ENCODE measurements at regions not wholly inside any gene's neighbourhood (a gene's known extent, or its start where the extent isn't known, plus 50 kb on each side); places are given as distances from the start of the nearest gene placed in this dataset.
"Not testable (repeated sequence)": the region's sequence is repeated elsewhere in the genome, so short reads cannot be mapped to it uniquely, and the experiment has no call there.

DNA sequence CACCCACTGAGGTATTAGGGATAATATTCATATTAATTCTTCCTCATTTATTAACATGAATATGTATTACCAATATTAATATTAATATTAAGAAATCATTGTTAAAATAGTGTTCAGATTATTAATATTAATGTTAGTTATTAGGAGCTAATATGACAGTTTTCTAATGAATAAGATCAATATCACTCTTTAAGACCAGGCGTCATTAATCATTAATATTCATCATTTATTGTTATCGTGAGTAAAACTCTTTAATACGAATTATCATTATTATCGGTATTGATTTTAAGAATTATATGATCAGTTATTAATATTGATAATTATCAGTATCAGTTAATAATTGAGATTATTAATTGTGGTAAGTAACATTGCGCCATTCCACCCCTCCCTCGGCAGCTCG is 101.0 kb upstream of the HMX1 start:
- H3K27me3 ChIP-seq (replicated peaks; ENCODE audit: insufficient read depth); H3K27ac ChIP-seq; H3K4me3 ChIP-seq; H3K36me3 ChIP-seq; DNase-seq (ENCODE audit: low spot score); intact Hi-C loops (cut with DNase I); H3K9me3 ChIP-seq; H3K4me1 ChIP-seq (replicated peaks): not testable (repeated sequence)
- WGBS, result 88% methylated on average over 7 of the region's 7 CpGs

DNA sequence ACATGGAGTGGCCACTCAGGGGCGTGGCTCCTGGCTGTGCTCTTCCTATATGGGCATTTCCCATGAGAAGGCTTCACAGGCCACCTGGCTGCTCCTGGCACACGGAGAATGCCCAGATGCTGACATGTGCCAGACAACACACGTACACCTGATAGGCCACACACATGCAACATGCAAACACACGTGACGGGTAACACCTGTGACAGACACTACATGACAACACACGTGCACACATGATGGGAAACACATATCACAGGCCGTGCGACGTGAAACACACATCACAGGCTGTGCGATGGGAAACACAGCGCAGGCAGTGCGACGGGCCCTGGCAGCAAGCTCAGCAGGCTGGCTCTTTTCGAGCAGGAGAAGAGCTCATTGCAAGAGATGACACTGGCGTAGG is 94.3 kb upstream of the HMX1 start:
- WGBS, result 90% methylated on average over 11 of the region's 15 CpGs
- H3K9me3 ChIP-seq; H3K27me3 ChIP-seq (replicated peaks; ENCODE audit: insufficient read depth); H3K4me3 ChIP-seq; H3K4me1 ChIP-seq (replicated peaks); intact Hi-C loops (cut with DNase I); H3K36me3 ChIP-seq; H3K27ac ChIP-seq; DNase-seq (ENCODE audit: low spot score): not testable (repeated sequence)

DNA sequence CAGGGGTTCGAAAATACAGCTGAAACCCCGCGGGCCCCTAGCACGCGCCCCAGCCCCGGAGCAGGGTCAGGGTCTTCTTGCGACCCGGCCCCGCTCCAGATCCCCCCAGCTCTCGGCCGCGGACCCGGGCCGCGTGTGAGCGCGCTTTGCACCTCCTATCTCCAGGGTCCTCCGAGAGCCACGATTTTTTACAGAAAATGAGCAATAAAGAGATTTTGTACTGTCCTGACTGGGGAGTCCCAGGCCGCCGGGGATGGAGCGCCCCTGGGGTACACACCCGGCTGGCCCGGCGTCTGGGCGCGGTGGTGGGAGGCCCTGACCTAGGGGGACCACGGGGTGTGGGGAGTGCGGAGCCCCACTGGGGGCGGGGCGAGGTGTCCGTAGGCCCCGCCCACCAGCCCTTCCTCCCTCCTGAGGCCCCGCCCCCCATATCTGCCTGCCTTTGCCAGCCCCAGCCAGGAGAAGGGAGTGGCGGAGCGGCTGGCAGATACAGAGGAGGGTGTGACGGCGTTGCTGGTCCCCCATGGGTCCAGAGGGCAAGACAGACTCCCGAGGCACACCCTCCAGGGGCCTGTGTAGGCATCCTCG is 92.7 kb upstream of the HMX1 start:
- H3K4me3 ChIP-seq, result peak overlapping the region in 1 of 2 donors; percentile 26
- H3K27ac ChIP-seq; H3K36me3 ChIP-seq; H3K27me3 ChIP-seq (replicated peaks; ENCODE audit: insufficient read depth); H3K4me1 ChIP-seq (replicated peaks); intact Hi-C loops (cut with DNase I); H3K9me3 ChIP-seq: not testable (repeated sequence)
- DNase-seq (ENCODE audit: low spot score), result peak; percentile 23
- 6% methylated on average over 33 of the region's 40 CpGs for WGBS

DNA sequence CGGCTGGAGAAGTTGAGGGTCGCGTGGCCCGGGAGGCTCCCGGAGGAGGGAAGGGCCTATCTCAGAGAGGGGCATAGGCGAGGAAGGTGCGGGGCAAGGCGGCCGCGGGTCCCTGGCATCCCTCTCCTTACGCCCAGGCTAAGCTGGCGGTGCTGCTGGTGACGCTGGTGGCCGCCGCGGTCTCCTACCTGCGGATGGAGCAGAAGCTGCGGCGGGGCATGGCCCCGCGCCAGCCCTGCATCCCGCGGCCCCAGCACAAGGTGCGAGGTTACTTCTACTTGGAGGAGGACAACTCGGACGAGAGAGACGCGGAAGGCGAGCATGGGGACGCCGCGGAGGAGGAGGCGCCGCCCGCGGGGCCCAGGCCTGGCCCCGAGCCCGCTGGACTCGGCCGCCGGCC is 91.9 kb upstream of the HMX1 start:
- 0% methylated on average over 25 of the region's 41 CpGs for WGBS
- H3K4me3 ChIP-seq, result peak overlapping the region in 1 of 2 donors; percentile 26

DNA sequence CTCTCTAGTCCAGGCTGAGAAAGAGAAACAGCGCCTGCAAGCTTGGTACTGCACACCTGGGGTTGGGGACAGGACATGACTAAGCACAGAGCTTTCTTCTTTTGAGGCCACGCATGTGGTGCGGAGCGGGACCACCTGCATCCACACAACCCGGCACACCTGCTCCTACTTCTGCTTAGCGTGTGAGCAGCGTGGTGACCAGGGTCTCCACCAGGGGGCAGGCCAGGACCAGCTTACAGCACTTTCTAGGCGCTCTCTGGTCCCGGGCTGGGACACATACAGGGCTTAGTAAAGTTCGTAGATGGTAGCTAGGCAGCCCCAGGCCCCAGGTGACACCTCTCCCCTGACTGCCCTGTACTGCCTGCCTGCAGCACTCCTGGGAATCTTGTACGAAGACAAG is 89.7 kb upstream of the HMX1 start:
- H3K27me3 ChIP-seq (replicated peaks; ENCODE audit: insufficient read depth); H3K9me3 ChIP-seq; H3K4me1 ChIP-seq (replicated peaks); H3K27ac ChIP-seq; intact Hi-C loops (cut with DNase I); H3K4me3 ChIP-seq; H3K36me3 ChIP-seq: not testable (repeated sequence)
- TF ChIP-seq, protein P1, sequence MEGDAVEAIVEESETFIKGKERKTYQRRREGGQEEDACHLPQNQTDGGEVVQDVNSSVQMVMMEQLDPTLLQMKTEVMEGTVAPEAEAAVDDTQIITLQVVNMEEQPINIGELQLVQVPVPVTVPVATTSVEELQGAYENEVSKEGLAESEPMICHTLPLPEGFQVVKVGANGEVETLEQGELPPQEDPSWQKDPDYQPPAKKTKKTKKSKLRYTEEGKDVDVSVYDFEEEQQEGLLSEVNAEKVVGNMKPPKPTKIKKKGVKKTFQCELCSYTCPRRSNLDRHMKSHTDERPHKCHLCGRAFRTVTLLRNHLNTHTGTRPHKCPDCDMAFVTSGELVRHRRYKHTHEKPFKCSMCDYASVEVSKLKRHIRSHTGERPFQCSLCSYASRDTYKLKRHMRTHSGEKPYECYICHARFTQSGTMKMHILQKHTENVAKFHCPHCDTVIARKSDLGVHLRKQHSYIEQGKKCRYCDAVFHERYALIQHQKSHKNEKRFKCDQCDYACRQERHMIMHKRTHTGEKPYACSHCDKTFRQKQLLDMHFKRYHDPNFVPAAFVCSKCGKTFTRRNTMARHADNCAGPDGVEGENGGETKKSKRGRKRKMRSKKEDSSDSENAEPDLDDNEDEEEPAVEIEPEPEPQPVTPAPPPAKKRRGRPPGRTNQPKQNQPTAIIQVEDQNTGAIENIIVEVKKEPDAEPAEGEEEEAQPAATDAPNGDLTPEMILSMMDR (IDR thresholded peaks at IDR 0.05), result peak in 3 of 4 experiments; percentile 40 to 66 (median 50)
- peak; percentile 69 for DNase-seq (ENCODE audit: low spot score)
- 17% methylated on average over 11 of the region's 11 CpGs for WGBS

More for the DNA sequence above, 91.9 kb upstream of the HMX1 start:
- H3K4me1 ChIP-seq (replicated peaks); H3K27ac ChIP-seq; DNase-seq (ENCODE audit: low spot score); H3K27me3 ChIP-seq (replicated peaks; ENCODE audit: insufficient read depth); intact Hi-C loops (cut with DNase I); H3K9me3 ChIP-seq; H3K36me3 ChIP-seq: not testable (repeated sequence)

DNA sequence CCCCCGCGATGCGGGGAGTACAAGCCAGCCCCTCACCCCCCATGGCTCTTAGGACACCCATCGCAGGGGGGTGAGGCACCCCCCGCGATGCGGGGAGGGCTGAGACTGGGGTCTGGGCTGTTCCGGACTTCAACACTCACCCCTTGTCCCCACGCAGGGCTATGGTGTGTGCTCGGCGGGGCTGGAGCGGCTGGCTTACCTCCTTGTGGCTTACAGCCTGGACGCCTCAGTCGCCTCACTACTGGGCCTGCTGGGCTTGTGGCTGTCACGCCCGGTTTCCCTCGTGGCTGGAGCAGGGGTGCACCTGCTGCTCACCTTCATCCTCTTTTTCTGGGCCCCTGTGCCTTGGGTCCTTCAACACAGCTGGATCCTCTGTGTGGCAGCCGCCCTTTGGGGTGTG is 87.8 kb upstream of the HMX1 start:
- not testable (repeated sequence) for H3K27ac ChIP-seq
- 73% methylated on average over 18 of the region's 18 CpGs for WGBS

DNA sequence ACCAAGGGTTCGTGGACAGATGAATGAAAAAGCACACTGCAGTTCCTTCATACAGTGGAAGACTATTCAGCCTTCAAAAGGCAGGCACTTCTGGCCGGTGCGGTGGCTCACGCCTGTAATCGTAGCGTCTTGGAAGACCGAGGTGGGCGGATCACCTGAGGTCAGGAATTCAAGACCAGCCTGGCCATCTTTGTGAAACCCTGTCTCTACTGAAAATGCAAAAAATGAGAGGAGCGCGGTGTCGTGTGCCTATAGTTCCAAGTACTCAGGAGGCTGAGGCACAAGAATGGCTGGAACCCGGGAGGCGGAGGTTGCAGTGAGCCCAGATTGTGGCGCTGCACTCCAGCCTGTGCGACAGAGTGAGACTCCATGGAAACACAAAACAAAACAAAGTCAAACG is 82.4 kb upstream of the HMX1 start:
- intact Hi-C loops (cut with DNase I); H3K9me3 ChIP-seq; DNase-seq (ENCODE audit: low spot score); H3K4me3 ChIP-seq; H3K36me3 ChIP-seq; H3K4me1 ChIP-seq (replicated peaks); H3K27me3 ChIP-seq (replicated peaks; ENCODE audit: insufficient read depth); H3K27ac ChIP-seq: not testable (repeated sequence)
- 88% methylated on average over 16 of the region's 16 CpGs for WGBS

More for the DNA sequence above, 87.8 kb upstream of the HMX1 start:
- DNase-seq (ENCODE audit: low spot score); H3K4me1 ChIP-seq (replicated peaks); H3K4me3 ChIP-seq; H3K27me3 ChIP-seq (replicated peaks; ENCODE audit: insufficient read depth); intact Hi-C loops (cut with DNase I); H3K36me3 ChIP-seq; H3K9me3 ChIP-seq: not testable (repeated sequence)

DNA sequence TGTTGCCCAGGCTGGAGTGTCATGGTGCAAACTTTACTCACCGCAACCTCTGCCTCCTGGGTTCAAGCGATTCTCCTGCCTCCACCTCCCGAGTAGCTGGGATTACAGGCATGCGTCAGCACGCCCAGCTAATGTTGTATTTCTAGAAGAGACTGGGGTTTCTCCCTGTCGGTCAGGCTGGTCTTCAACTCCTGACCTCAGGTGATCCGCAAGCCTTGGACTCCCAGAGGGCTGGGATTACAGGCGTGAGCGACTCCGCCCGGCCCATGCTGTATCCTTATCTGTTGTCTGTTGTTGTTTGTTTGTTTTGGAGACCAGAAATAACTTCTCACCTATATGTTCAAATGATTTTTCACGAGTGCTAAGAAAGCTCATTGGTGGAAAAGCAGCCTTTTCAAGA is 81.2 kb upstream of the HMX1 start:
- 78% methylated on average over 12 of the region's 12 CpGs for WGBS
- H3K36me3 ChIP-seq; H3K27me3 ChIP-seq (replicated peaks; ENCODE audit: insufficient read depth); H3K4me1 ChIP-seq (replicated peaks); H3K27ac ChIP-seq; H3K4me3 ChIP-seq; intact Hi-C loops (cut with DNase I); H3K9me3 ChIP-seq; DNase-seq (ENCODE audit: low spot score): not testable (repeated sequence)

DNA sequence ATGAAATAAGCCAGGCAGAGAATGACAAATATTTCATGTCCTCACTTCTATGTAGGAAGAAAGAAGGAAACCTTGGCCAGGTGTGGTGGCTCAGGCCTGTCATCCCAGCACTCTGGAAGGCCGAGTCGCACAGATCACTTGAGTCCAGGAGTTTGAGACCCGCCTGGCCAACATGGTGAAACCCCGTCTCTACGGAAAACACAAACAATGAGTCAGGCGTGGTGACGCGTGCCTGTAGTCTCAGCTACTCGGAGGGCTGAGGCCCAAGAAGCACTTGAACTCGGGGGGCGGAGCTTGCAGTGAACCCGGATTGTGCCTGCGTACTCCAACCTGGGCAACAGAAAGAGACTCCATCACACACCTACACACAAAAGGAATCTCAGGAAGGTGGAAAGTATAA is 80.5 kb upstream of the HMX1 start:
- 72% methylated on average over 13 of the region's 13 CpGs for WGBS
- intact Hi-C loops (cut with DNase I); DNase-seq (ENCODE audit: low spot score); H3K36me3 ChIP-seq; H3K27ac ChIP-seq; H3K9me3 ChIP-seq; H3K27me3 ChIP-seq (replicated peaks; ENCODE audit: insufficient read depth); H3K4me3 ChIP-seq; H3K4me1 ChIP-seq (replicated peaks): not testable (repeated sequence)

DNA sequence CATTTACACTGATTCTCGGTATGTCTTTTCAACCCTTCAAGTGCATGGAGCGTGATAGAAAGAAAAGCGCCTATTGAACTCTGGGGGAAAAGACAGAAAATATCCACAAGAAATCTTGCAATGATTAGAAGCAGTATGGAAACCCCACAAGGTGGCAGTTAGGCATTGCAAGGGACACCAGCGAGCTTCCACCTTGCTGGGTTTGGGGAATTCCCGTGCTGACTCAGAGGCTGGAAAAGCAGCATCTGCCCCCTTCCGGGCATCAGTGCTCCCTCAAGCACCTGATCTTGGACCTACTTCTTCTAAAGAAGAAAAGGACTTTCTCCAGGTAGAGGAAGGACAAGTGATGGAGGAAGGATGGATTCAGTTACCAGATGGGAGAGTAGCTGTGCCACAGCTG is 73.9 kb upstream of the HMX1 start:
- H3K36me3 ChIP-seq; H3K9me3 ChIP-seq; H3K27me3 ChIP-seq (replicated peaks; ENCODE audit: insufficient read depth); H3K27ac ChIP-seq; DNase-seq (ENCODE audit: low spot score); intact Hi-C loops (cut with DNase I); H3K4me3 ChIP-seq; H3K4me1 ChIP-seq (replicated peaks): not testable (repeated sequence)
- 77% methylated on average over 6 of the region's 6 CpGs for WGBS

DNA sequence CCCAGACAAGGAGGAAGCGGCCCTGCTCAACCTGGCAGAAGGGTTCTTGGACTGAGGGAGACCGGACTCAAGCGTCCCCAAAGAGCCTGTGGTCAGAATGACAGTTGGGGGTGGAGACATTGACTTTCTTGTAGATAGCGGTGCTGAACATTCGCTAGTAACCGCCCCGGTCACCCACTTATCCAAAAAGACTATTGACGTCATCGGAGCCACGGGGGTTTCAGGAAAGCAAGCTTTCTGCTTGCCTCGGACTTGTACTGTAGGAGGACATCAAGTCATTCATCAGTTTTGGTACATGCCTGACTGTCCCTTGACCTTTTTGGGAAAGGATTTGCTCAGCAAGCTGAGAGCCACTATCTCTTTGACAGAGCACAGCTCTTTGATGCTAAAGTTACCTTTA is 71.7 kb upstream of the HMX1 start:
- DNase-seq (ENCODE audit: low spot score); H3K27ac ChIP-seq; intact Hi-C loops (cut with DNase I); H3K27me3 ChIP-seq (replicated peaks; ENCODE audit: insufficient read depth); H3K4me3 ChIP-seq; H3K4me1 ChIP-seq (replicated peaks); H3K36me3 ChIP-seq; H3K9me3 ChIP-seq: not testable (repeated sequence)
- 86% methylated on average over 11 of the region's 11 CpGs for WGBS

DNA sequence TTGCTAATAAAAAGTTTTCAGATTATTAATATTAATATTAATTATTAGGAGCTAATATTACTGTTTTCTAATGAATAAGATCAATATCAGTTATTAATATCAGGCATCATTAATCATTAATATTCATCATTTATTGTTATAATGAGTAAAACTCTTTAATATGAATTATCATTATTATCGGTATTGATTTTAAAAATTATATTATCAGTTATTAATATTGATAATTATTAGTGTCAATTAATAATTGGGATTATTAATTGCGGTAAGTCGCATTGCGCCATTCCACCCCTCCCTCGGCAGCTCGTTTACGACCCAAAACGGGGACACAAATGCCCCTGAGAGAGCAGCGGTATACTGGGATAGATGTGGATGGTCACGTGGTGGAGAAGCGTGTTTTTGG is 70.4 kb upstream of the HMX1 start:
- H3K36me3 ChIP-seq; H3K9me3 ChIP-seq; H3K4me3 ChIP-seq; DNase-seq (ENCODE audit: low spot score); H3K4me1 ChIP-seq (replicated peaks); H3K27me3 ChIP-seq (replicated peaks; ENCODE audit: insufficient read depth); intact Hi-C loops (cut with DNase I); H3K27ac ChIP-seq: not testable (repeated sequence)
- 91% methylated on average over 11 of the region's 11 CpGs for WGBS

Data from prostate gland (tissue), 2 donors.